ENCODE measurements at regions not wholly inside any gene's neighbourhood (a gene's known extent, or its start where the extent isn't known, plus 50 kb on each side); places are given as distances from the start of the nearest gene placed in this dataset.
"Not testable (repeated sequence)": the region's sequence is repeated elsewhere in the genome, so short reads cannot be mapped to it uniquely, and the experiment has no call there.

- peak; percentile 65 for DNase-seq
These were observed 55.1 kb upstream of the FRMD6 start for GRCh38 chr14:51596488-51597117.

- DNase-seq: peak; percentile 68
These were observed 54.3 kb upstream of the FRMD6 start for GRCh38 chr14:51597261-51598001.

DNA sequence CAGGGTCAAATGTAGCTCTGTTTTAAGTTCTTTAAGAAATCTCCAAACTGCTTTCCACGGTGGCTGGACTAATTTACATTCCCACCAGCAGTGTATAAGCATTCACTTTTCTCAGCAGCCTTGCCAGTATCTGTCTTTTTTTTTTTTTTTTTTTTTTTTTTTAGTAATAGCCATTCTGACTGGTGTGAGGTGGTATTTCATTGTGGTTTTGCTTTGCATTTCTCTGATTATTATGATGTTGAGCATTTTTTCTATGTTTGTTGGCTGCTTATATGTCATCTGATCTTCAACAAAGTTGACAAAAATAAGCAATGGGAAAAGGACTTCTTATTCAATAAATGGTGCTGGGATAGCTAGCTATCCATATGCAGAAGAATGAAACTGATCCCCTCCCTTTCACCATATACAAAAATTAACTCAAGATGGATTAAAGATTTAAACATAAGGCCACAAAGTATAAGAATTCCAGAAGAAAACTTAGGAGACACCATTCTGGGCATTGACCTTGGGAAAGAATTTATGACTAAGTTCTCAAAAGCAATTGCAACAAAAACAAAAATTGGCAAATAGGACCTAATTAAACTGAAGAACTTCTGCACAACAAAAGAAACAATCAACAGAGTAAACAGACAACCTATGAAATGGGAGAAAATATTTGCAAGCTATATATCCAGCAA is 52.6 kb upstream of the FRMD6 start:
- not testable (repeated sequence) for DNase-seq

- DNase-seq: no peak
These were observed 51.1 kb upstream of the FRMD6 start for GRCh38 chr14:51600658-51601057.
